ENCODE measurements at regions not wholly inside any gene's neighbourhood (a gene's known extent, or its start where the extent isn't known, plus 50 kb on each side); places are given as distances from the start of the nearest gene placed in this dataset.
"Not testable (repeated sequence)": the region's sequence is repeated elsewhere in the genome, so short reads cannot be mapped to it uniquely, and the experiment has no call there.

- DNase-seq (ENCODE audit: low spot score): no peak
These were observed 629.3 kb upstream of the NRP1 start for GRCh38 chr10:33963729-33964128.

- not testable (repeated sequence) for DNase-seq (ENCODE audit: low spot score)
These were observed 621.9 kb upstream of the NRP1 start for GRCh38 chr10:33956322-33956721.

GRCh38 chr10:33955676-33956075, 621.2 kb upstream of the NRP1 start:
- no peak for DNase-seq (ENCODE audit: low spot score)

GRCh38 chr10:33952692-33953360, 618.4 kb upstream of the NRP1 start:
- DNase-seq (ENCODE audit: low spot score): peak; percentile 6

GRCh38 chr10:33950206-33950605, 615.7 kb upstream of the NRP1 start:
- no peak for DNase-seq (ENCODE audit: low spot score)

DNA sequence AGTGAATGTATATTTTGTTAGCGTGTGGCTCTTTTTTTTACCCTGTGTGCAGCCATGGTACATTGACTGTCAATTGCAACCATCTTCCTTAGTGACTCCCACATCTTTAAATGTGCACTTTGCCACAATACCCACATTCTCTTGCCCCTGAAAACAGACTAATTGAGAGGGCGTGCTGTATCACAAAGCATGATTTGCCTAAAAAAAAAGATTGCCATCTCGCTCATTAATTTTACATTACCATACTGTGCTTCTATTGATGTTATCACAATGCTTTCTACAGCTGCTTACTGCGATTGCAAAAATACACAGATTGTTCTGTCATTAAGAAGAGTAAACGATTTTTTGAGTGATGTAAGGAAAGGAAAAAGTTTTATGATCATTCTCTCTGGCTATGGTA, 613.1 kb upstream of the NRP1 start:
- no peak for DNase-seq (ENCODE audit: low spot score)

- DNase-seq (ENCODE audit: low spot score): no peak
These were observed 610.6 kb upstream of the NRP1 start for GRCh38 chr10:33945051-33945450.

DNA sequence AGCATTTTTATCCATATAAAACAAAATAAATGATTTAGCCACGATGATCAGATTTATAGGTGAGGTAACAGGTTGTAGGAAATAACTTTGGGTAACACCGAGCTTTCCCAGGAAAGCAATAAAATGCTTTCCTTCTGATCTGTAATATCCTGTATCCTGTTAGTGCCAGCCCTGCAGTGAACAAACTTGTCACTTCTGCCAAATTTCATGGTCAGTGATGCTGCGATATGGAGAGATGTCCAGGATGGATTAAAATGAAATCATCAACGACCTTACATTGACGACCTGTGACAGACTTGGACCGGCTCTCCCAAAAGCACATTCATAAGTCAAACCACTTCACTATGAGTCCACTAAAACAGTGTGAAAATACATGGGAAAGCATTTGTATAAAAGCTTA, 608.0 kb upstream of the NRP1 start:
- no peak for DNase-seq (ENCODE audit: low spot score)

DNA sequence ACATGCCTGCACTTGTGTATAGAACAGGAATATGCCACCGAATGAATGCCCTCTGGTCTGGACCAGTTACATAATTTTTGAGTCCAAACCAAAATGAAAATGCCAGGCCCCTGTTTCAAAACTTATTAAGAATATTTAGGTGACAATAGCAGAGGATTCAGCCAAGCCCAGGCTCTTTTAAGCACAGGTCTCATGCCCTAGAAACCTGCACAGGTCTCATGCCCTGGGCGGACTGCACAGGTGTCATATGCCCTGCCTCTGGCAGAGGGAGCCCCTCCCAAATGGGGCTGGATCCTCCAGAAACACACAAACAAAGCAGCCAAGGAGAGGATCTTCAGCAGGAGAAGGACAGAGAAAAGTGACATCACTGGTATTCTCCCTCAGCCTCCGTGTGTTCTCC, 605.4 kb upstream of the NRP1 start:
- no peak for DNase-seq (ENCODE audit: low spot score)

DNA sequence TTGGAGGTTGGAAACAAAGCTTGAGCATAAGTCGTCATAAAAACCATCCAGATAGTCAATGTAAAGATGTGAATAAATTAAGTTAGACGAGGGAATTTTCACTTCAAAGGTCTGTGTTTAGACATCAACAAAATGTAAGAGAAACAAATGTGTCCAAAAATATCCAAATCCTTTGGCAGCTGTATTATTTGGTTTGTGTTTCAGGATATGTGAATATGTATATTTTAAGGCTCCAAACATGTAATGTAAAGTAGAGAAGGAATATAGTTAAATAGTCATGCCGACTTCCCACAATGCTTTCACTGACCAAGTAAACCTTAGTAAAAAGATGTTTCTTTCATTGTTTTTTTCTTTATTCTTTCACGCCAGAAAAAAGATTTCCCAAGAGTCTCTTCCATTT, 604.9 kb upstream of the NRP1 start:
- DNase-seq (ENCODE audit: low spot score): no peak

DNA sequence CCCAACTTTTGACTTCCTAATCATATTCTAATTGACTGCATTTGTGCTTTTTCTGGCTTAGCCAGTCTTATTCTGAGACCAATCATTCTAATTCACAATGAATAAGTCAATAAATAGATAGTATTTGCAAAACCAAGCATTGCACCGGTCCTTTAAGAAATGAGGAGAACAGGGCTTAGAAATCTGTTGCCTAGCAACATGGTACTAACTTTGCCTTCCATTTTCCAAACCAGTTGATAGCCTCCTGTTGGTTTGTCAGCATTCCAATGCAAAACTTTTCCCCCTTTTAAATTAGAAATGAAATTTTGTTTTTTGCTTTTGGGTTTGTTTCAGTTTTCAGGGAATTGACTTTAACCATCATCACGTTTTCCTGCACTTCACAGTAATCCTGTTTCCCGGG, 603.5 kb upstream of the NRP1 start:
- DNase-seq (ENCODE audit: low spot score): no peak

- DNase-seq (ENCODE audit: low spot score): no peak
These were observed 602.7 kb upstream of the NRP1 start for GRCh38 chr10:33937036-33937730.

DNA sequence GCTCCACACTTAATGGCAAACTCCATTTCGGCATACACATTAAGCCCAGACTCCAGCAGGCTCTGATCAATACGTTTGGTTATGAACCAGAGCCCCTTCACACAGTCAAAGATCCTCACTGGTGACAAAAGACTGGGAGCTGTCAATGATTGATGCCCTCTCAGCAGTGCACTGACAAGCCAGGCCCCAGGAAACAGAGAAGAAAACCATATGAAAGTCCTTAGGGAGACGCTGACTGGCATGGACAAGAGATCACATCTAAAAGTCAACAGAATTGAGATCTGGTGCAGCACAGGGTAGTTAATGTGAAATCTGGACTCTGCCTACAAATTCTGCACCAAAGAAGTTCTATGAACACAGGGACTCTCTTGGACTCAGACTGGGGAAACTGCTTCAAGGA, 600.9 kb upstream of the NRP1 start:
- no peak for DNase-seq (ENCODE audit: low spot score)

GRCh38 chr10:33930079-33930478, 595.6 kb upstream of the NRP1 start:
- no peak for DNase-seq (ENCODE audit: low spot score)

DNA sequence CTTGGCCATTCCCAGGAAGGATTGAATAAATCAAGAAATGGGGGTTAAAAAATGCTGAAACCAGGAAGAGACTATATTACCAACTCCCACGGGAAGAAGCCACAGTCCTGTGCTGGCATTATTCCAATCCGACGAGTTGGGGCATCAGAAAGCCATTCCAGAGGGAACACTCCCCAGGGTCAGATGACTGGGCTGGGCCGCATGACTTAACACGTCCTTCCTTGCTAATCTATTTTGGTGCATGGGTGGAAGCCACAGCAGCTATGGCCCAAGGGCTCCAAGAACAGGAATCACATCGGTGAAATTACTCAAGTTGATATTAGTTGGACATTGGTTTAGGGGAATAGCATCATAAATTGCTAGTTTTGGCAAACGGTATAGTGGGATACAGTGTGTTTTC, 592.9 kb upstream of the NRP1 start:
- peak; percentile 6 for DNase-seq (ENCODE audit: low spot score)

DNA sequence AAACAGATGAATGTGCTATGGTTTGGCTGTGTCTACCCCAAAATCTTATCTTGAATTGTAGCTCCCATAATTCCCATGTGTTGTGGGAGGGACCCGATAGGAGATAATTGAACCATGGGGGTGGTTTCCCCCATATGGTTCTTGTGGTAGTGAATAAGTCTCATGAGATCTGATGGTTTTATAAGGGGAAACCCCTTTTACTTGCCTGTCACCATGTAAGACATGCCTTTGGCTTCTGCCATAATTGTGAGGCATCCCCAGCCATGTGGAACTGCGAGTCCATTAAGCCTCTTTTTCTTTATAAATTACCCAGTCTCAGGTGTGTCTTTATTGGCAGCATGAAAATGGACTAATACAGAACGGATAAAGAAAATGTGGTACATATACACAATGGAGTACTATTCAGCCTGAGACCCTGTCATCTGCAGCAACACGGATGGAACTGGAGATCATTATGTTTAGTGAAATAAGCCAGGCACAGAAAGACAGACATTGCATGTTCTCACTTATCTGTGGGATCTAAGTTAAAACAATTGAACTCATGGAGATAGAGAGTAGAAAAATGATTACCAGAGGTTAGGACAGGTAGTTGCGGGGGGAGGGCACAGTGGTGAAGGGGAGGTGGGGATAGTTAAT, 587.6 kb upstream of the NRP1 start:
- DNase-seq (ENCODE audit: low spot score): no peak

DNA sequence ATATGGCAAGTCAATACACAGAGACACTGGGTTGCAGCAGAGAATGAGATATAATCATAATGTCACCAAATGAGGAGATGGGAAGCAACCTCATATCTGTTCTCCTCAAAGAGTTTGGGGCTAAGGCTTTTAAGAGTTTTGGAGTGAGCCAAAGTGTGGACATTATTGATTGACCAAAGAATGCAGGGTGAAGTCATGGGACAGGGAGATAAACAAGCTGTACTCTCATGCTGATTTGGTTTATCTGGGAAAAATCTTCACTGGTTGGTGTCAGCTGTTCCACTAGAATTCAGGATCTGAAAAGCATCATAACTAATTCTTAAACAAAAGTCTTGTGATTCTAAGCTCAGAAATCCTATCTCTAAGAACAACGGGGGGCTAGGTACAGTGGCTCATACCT, 585.9 kb upstream of the NRP1 start:
- no peak for DNase-seq (ENCODE audit: low spot score)

- DNase-seq (ENCODE audit: low spot score): no peak
These were observed 584.8 kb upstream of the NRP1 start for GRCh38 chr10:33919244-33919643.

DNA sequence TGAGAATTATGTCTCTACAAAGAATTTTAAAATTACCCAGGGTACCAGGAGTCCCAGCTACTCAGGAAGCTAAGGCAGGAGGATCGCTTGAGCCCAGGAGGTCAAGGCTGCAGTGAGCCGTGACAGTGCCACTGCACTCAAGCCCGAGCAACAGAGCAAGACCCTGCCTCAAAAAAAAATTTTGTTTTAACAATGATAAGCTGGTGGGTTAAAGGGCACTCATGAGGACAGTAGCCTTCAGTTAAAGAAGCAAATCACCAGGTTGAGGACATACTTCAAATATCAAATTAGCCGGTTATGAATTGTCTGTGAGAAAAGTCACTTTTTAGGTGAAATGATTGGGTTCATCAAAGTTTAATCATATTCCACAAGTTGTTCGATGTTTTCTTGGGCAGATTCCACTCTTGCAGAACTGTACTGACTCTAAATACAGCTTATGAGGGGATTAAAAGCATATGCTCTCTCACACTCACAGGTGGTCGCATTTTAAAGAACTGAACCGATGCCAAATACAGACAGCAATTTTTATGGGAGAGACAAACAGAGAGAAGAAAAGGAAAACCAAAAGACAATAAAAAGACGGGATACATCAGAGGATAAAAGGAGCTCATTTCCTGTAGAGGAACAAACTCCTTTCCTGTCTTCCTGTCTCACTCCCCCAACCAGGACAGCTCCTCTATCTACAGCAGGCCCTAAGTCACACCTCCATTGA, 582.8 kb upstream of the NRP1 start:
- no peak for DNase-seq (ENCODE audit: low spot score)

- no peak for DNase-seq (ENCODE audit: low spot score)
These were observed 580.3 kb upstream of the NRP1 start for GRCh38 chr10:33914746-33915145.

DNA sequence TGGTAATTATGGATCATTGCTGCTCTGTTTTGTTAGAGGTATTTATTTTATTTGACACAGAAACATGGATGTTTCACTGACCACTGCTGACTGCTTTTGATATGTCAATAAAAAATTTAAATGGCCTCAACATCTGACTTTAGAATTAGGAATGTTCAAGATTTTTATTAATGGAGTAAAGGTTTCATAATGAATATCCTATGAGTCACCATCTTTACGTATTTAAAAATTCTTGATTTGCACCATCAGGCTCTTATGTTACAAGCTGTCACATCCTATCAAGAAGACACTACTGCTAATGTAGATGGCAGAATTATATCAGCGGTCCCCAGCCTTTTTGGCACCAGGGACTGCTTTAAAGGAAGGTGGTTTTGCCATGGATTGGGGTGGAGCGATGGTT, 578.7 kb upstream of the NRP1 start:
- no peak for DNase-seq (ENCODE audit: low spot score)

GRCh38 chr10:33909476-33909875, 575.0 kb upstream of the NRP1 start:
- not testable (repeated sequence) for DNase-seq (ENCODE audit: low spot score)

GRCh38 chr10:33901166-33901565, 566.7 kb upstream of the NRP1 start:
- DNase-seq (ENCODE audit: low spot score): no peak

Data from A172 (cell line).